ENCODE measurements at regions not wholly inside any gene's neighbourhood (a gene's known extent, or its start where the extent isn't known, plus 50 kb on each side); places are given as distances from the start of the nearest gene placed in this dataset.

DNA sequence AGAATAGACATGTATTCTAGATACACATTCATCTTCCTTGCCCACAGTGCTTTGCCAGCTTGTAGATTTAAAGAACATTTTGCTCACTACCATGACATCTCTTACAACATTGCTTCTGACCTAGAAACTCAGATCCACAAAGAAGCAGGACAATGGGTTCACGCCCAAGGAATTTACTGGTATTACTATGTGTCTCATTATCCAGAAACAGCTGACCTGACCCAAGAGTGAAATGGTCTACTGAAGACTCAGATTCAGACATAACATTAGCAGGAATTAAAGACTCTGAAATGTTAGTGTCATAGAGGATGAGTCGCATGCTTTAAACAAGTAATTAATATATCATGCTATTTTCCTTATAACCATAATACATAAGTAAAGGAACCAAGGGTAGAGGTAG is 731.4 kb downstream of the GALC start:
- DNase-seq (ENCODE audit: insufficient read length, low spot score, missing footprints), result no peak
- Histone ChIP-seq H3K79me2 (ENCODE audit: insufficient read depth, low read length) (no peaks in the 10 kb centered on the region), H3K4me3 (ENCODE audit: insufficient read depth, low read length) (no peak overlapping the region), H3K27ac (ENCODE audit: low read depth, low read length) (no peak overlapping the region), H3K36me3 (ENCODE audit: insufficient read depth, low read length) (no peaks in the 10 kb centered on the region), H2AFZ (ENCODE audit: low read length) (no peak overlapping the region), H3K27me3 (ENCODE audit: insufficient read depth, low read length) (no peaks in the 10 kb centered on the region), H4K20me1 (ENCODE audit: insufficient read depth, low read length) (no peaks in the 10 kb centered on the region), H3K9me3 (ENCODE audit: low read depth, low read length) (peaks cover 7% of the 10 kb centered on the region), H3K4me2 (ENCODE audit: insufficient read depth, low read length) (no peak overlapping the region), H3K4me1 (ENCODE audit: insufficient read depth, low read length) (no peaks in the 10 kb centered on the region)
- TF ChIP-seq, protein P1, sequence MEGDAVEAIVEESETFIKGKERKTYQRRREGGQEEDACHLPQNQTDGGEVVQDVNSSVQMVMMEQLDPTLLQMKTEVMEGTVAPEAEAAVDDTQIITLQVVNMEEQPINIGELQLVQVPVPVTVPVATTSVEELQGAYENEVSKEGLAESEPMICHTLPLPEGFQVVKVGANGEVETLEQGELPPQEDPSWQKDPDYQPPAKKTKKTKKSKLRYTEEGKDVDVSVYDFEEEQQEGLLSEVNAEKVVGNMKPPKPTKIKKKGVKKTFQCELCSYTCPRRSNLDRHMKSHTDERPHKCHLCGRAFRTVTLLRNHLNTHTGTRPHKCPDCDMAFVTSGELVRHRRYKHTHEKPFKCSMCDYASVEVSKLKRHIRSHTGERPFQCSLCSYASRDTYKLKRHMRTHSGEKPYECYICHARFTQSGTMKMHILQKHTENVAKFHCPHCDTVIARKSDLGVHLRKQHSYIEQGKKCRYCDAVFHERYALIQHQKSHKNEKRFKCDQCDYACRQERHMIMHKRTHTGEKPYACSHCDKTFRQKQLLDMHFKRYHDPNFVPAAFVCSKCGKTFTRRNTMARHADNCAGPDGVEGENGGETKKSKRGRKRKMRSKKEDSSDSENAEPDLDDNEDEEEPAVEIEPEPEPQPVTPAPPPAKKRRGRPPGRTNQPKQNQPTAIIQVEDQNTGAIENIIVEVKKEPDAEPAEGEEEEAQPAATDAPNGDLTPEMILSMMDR (IDR thresholded peaks at IDR 0.05; ENCODE audit: extremely low read depth, low read depth, low read length), result no peak

DNA sequence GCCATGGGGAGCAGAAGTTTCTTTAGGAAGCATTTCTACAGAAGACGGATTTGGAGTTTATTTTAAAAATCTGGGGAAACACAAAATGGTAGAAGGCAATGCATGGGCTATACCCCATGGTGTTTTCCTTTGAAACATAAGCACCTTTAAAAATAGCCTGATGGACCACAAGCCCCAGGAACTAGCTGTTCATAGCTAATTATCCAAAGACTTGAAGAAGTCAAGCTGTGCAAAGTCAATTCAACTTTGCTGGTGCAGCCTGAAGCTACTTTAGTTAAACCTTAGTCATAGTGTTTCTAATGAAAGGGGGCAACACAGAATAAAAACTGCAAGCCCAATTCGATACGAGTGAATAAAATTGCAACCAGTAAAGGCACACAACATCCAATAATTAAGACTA is 732.5 kb downstream of the GALC start:
- Histone ChIP-seq H3K79me2 (ENCODE audit: insufficient read depth, low read length) (no peaks in the 10 kb centered on the region), H3K4me2 (ENCODE audit: insufficient read depth, low read length) (no peak overlapping the region), H3K36me3 (ENCODE audit: insufficient read depth, low read length) (no peaks in the 10 kb centered on the region), H2AFZ (ENCODE audit: low read length) (no peak overlapping the region), H3K27ac (ENCODE audit: low read depth, low read length) (no peak overlapping the region), H3K4me1 (ENCODE audit: insufficient read depth, low read length) (no peaks in the 10 kb centered on the region), H4K20me1 (ENCODE audit: insufficient read depth, low read length) (no peaks in the 10 kb centered on the region), H3K27me3 (ENCODE audit: insufficient read depth, low read length) (no peaks in the 10 kb centered on the region), H3K9me3 (ENCODE audit: low read depth, low read length) (peaks cover 7% of the 10 kb centered on the region), H3K4me3 (ENCODE audit: insufficient read depth, low read length) (no peak overlapping the region)
- TF ChIP-seq, protein P1 (IDR thresholded peaks at IDR 0.05; ENCODE audit: extremely low read depth, low read depth, low read length), result no peak
- DNase-seq (ENCODE audit: insufficient read length, low spot score, missing footprints), result no peak

DNA sequence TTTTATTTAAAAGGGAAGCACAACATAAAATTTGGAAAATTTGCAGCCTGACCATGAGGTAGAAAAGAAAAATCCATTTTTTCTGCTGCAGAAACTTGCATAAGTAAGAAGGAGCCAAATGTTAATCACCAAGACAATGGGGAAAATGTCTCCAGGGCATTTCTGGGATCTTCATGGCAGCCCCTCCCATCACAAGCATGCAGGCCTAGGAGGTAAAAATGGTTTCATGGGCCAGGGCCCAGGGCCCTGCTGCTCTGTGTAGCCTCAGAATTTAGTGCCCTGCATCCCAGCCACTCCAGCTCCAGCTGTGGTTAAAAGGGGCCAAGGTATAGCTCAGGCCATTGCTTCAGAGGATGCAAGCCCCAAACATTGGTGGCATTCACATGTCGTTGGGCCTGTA is 735.6 kb downstream of the GALC start:
- Histone ChIP-seq H3K4me2 (ENCODE audit: insufficient read depth, low read length) (no peak overlapping the region), H3K27me3 (ENCODE audit: insufficient read depth, low read length) (no peaks in the 10 kb centered on the region), H4K20me1 (ENCODE audit: insufficient read depth, low read length) (no peaks in the 10 kb centered on the region), H3K27ac (ENCODE audit: low read depth, low read length) (no peak overlapping the region), H2AFZ (ENCODE audit: low read length) (no peak overlapping the region), H3K79me2 (ENCODE audit: insufficient read depth, low read length) (no peaks in the 10 kb centered on the region), H3K9me3 (ENCODE audit: low read depth, low read length) (peaks cover 4% of the 10 kb centered on the region), H3K36me3 (ENCODE audit: insufficient read depth, low read length) (no peaks in the 10 kb centered on the region), H3K4me3 (ENCODE audit: insufficient read depth, low read length) (no peak overlapping the region), H3K4me1 (ENCODE audit: insufficient read depth, low read length) (no peaks in the 10 kb centered on the region)
- TF ChIP-seq, protein P1 (IDR thresholded peaks at IDR 0.05; ENCODE audit: extremely low read depth, low read depth, low read length), result no peak
- no peak for DNase-seq (ENCODE audit: insufficient read length, low spot score, missing footprints)

DNA sequence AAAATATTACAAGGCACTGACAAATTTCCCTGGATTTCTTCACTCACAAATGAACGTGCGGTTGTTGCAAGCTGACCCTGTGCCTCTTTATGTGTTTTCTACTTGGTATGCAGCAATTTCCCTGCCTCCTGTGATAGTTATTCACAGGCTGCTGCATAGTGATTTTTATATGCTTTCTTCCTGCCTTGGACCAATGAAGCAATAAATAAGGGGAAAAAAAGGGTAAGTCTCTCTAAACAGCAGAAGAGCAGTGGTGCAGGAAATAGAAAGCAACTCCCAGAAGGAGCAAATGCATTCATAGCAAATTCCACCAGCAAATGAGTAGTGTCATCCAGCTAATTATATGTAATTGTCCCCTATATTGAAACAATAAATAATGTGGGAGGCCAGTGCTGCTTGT is 737.9 kb downstream of the GALC start:
- TF ChIP-seq, protein P1 (IDR thresholded peaks at IDR 0.05; ENCODE audit: extremely low read depth, low read depth, low read length), result no peak
- no peaks in the 10 kb centered on the region for H3K4me1 ChIP-seq (ENCODE audit: insufficient read depth, low read length)
- no peaks in the 10 kb centered on the region for H3K36me3 ChIP-seq (ENCODE audit: insufficient read depth, low read length)
- no peak for DNase-seq (ENCODE audit: insufficient read length, low spot score, missing footprints)
- H4K20me1 ChIP-seq (ENCODE audit: insufficient read depth, low read length), result no peaks in the 10 kb centered on the region
- H3K27ac ChIP-seq (ENCODE audit: low read depth, low read length), result no peak overlapping the region
- no peak overlapping the region for H2AFZ ChIP-seq (ENCODE audit: low read length)
- H3K4me2 ChIP-seq (ENCODE audit: insufficient read depth, low read length), result no peak overlapping the region
- H3K4me3 ChIP-seq (ENCODE audit: insufficient read depth, low read length), result no peak overlapping the region
- H3K79me2 ChIP-seq (ENCODE audit: insufficient read depth, low read length), result no peaks in the 10 kb centered on the region
- H3K9me3 ChIP-seq (ENCODE audit: low read depth, low read length), result peaks cover 2% of the 10 kb centered on the region
- H3K27me3 ChIP-seq (ENCODE audit: insufficient read depth, low read length), result no peaks in the 10 kb centered on the region
